Mucosa of rectum (tissue), 2 donors: ENCODE measurements at regions not wholly inside any gene's neighbourhood (a gene's known extent, or its start where the extent isn't known, plus 50 kb on each side); places are given as distances from the start of the nearest gene placed in this dataset.

Experiments used
- H3K27ac ChIP-seq, 2 donors: one replicate each; pipeline ENCODE4 v1.7.0; 2013; ENCODE audit warnings: inconsistent platforms in 2 of 2, low read depth in 2 of 2, low read length in 2 of 2
- H3K27me3 ChIP-seq, 2 donors: one replicate each; pipeline ENCODE4 v1.7.0; 2013; ENCODE audit warnings: low read length in 2 of 2; ENCODE audit not compliant: control insufficient read depth in 2 of 2, insufficient read depth in 2 of 2
- H3K36me3 ChIP-seq, 2 donors: one replicate each; pipeline ENCODE4 v1.7.0; 2013; ENCODE audit warnings: low read length in 2 of 2; ENCODE audit not compliant: control insufficient read depth in 2 of 2, insufficient read depth in 2 of 2
- H3K4me1 ChIP-seq, 2 donors: one replicate each; pipeline ENCODE4 v1.7.0; 2013; ENCODE audit warnings: low read length in 2 of 2, mild to moderate bottlenecking in 1 of 2; ENCODE audit not compliant: control insufficient read depth in 2 of 2, insufficient read depth in 2 of 2
- H3K4me3 ChIP-seq, 2 donors: one replicate each; pipeline ENCODE4 v1.7.0; 2013; ENCODE audit warnings: low read length in 2 of 2
- H3K9ac ChIP-seq, 2 donors: one replicate each; pipeline ENCODE4 v1.7.0; 2013; ENCODE audit warnings: low read length in 2 of 2, low read depth in 1 of 2, mild to moderate bottlenecking in 1 of 2
- H3K9me3 ChIP-seq, 2 donors: one replicate each; pipeline ENCODE4 v1.7.0; 2013; ENCODE audit warnings: low read length in 2 of 2; ENCODE audit not compliant: control insufficient read depth in 2 of 2
- donor health status: healthy.
- donor health status: Normal muscosa, but diverticular disease.

DNA sequence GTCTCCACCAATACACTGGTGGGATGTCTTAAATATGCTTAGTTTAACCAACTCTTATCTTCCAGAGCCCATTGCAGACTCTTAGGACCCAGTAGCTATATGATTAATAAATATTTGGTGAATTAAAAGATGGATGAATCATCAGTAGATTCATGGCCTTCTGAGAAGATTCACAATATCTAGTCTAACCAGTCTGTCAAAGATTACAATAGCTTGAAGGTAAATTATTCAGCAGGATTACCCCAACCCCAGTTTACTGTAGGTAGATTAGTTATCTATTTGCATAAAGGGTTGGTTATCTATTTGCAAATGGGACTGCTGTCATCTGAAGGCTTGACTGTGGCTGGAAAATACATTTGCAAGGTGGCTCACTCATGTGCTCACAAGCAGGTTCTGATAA, 239.4 kb upstream of the THRB start:
- no peaks in the 10 kb centered on the region for H3K27me3 ChIP-seq
- no peak overlapping the region for H3K4me3 ChIP-seq
- no peaks in the 10 kb centered on the region for H3K9me3 ChIP-seq
- no peak overlapping the region for H3K9ac ChIP-seq
- H3K27ac ChIP-seq: no peak overlapping the region
- no peaks in the 10 kb centered on the region for H3K4me1 ChIP-seq
- no peaks in the 10 kb centered on the region for H3K36me3 ChIP-seq

DNA sequence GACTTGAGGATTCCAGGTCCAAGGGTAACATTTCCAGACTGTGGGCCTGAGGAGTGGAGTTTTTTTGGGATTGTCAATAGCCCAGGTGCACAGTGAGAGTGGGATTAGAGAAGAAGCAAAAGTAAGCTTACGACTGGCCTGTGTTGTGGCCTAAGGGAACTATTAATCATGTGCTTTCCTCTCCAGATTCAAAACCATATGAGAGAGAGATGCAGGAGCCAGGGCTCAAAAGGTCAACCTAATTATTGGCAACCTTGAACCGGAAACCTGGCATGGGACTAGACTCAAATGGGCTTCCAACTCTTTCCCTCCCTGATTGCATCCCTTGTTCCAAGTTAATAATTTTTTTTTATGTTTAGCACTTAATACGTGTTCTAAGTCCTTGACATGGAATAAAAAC, 242.1 kb upstream of the THRB start:
- Histone ChIP-seq H3K27ac (no peak overlapping the region), H3K4me1 (no peaks in the 10 kb centered on the region), H3K4me3 (no peak overlapping the region), H3K9ac (no peak overlapping the region), H3K27me3 (no peaks in the 10 kb centered on the region), H3K36me3 (no peaks in the 10 kb centered on the region), H3K9me3 (no peaks in the 10 kb centered on the region)

DNA sequence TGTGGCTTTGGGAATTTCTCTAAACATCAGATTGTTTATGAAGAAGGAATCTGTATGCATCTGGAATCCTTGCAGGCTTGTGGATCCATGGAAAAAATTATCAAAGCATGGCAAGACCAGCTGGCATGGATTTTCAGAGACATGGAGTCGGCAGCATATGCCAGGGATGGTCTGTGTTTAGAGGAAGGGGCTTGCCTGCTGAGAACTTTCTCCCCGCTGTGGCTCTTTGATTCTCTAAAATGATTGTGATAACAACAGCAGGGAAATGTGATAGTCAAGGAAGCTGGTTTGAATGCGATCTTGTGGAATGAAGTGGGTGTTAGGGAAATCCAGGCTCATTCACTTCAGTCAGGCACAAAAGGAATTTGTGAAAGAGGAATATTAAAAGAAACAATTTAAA, 245.7 kb upstream of the THRB start:
- H3K4me3 ChIP-seq: no peak overlapping the region
- no peak overlapping the region for H3K9ac ChIP-seq
- H3K27ac ChIP-seq: no peak overlapping the region
- no peaks in the 10 kb centered on the region for H3K4me1 ChIP-seq
- no peaks in the 10 kb centered on the region for H3K9me3 ChIP-seq
- no peaks in the 10 kb centered on the region for H3K27me3 ChIP-seq
- no peaks in the 10 kb centered on the region for H3K36me3 ChIP-seq

DNA sequence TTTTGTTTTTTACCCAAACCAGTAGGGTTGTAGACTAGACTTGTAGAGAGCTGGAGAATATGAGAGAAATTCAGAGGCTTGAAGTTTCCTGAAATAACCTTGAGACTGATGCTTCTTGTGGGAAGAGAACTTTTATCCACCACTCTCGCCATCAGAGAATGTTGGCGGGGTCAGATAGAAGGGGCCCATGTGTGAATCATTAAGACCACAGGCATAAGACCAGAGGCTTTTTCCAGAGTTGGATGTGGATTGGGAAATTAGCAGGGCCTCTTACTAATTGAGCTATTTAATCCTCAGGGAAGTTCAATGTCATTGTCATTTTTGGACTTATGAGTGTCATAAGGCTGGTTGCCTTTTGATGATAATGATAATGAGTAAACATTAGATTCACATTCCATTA, 246.9 kb upstream of the THRB start:
- H3K4me3 ChIP-seq: no peak overlapping the region
- H3K9me3 ChIP-seq: no peaks in the 10 kb centered on the region
- no peaks in the 10 kb centered on the region for H3K27me3 ChIP-seq
- no peaks in the 10 kb centered on the region for H3K36me3 ChIP-seq
- no peak overlapping the region for H3K9ac ChIP-seq
- no peaks in the 10 kb centered on the region for H3K4me1 ChIP-seq
- no peak overlapping the region for H3K27ac ChIP-seq

DNA sequence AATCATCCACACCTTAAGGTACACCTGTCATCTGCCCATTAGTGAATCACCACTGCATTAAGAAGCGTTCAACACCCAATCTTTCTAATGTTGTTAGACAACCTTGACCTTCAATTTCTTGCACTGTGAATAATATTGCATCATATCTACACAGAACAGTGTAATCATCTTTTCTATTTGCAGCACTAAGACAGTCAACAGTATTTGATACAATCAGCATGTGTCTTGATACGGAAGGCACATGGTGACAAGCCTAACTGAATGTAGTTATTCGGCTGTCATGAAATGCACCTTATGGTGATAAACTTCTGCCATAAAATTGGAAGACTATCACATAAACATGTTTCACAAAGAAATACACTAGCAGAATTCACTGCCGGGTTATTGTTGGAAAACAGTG, 253.9 kb upstream of the THRB start:
- no peak overlapping the region for H3K9ac ChIP-seq
- H3K27me3 ChIP-seq: peaks cover 0 to under 1% of the 10 kb centered on the region in 2 donors
- no peaks in the 10 kb centered on the region for H3K9me3 ChIP-seq
- H3K36me3 ChIP-seq: no peaks in the 10 kb centered on the region
- no peaks in the 10 kb centered on the region for H3K4me1 ChIP-seq
- no peak overlapping the region for H3K27ac ChIP-seq
- no peak overlapping the region for H3K4me3 ChIP-seq

DNA sequence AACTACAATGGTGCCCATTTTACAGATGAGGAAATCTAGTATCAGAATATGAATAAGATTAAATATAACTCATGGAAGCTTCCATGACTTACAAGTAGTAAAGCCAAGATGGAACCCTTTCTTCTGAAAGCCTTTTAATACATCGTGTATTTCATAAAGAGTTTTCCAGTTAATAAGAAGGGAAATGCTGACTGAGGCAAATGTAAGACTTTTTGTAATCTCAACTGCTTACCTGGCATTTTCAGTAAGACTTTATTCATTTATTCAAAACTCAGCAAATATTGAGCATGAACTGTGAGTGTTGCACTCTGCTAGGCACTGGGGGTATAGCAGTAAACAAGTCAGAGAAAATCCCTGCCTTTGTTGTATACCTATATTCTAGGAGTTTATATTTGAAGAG, 256.4 kb upstream of the THRB start:
- Histone ChIP-seq H3K36me3 (no peaks in the 10 kb centered on the region), H3K9ac (no peak overlapping the region), H3K27me3 (peaks cover 0 to 2% of the 10 kb centered on the region in 2 donors), H3K9me3 (no peaks in the 10 kb centered on the region), H3K27ac (no peak overlapping the region), H3K4me3 (no peak overlapping the region), H3K4me1 (no peaks in the 10 kb centered on the region)

DNA sequence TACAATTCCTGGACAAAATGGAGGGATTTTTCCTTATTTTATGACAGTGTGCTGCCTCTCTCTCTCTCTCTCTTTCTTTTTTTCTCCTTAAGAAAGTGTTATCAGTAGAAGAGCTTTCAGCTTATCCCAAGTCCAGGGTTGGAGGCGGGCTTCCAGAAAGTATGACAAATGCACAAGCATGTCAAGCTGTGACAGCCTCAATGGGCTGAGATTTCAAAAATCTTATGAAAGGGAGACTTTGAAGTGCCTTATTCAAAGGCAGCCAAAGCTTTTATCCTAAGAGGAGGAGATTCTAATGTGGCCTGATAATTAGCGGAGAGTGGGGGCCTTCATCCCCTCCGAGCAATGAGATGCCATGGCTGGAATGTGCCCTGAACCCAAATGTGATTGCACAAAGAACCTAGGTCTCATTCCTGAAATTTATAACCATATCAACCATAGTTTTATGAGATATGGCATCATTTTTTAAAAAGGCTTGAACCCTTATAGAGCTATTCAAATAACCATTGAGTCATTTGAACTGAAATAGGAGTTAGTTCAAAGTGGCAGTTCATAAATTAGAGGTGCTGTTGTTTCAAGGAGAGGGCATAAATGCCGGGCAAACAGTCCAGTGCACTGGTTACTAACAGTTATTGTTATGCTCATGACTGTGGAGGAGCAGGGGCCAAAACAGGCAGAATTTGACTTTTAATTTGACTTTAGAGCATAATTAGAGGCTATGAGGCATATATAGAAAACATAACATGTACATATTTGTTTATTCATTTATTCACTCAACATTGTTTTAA, 261.6 kb upstream of the THRB start:
- Histone ChIP-seq H3K36me3 (no peaks in the 10 kb centered on the region), H3K9me3 (no peaks in the 10 kb centered on the region)

DNA sequence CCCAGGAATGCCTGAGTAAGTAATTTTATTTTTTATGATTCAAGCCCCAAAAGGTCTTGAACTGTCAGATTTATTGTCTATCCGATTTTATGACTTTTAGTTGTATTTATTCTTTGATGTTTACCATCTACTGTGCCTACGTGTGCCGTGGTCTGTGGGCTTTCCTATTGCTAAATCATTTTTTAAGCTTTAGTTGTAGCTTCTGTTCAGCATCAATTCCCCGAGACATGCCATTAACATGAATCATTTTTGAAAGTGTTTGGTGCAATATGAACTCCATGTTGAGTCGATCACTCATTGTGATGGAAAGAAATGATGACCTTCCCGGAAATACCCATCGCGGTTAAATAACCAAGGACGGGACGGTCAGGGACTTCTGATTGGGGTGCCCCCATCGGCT, 268.7 kb upstream of the THRB start:
- Histone ChIP-seq H3K27me3 (no peaks in the 10 kb centered on the region), H3K4me3 (no peak overlapping the region), H3K9me3 (no peaks in the 10 kb centered on the region), H3K36me3 (no peaks in the 10 kb centered on the region), H3K4me1 (no peaks in the 10 kb centered on the region), H3K27ac (no peak overlapping the region), H3K9ac (no peak overlapping the region)

More for the DNA sequence above, 261.6 kb upstream of the THRB start:
- Histone ChIP-seq H3K27ac (no peak overlapping the region), H3K4me1 (no peaks in the 10 kb centered on the region), H3K9ac (no peak overlapping the region), H3K4me3 (no peak overlapping the region), H3K27me3 (peaks cover 0 to 2% of the 10 kb centered on the region in 2 donors)

DNA sequence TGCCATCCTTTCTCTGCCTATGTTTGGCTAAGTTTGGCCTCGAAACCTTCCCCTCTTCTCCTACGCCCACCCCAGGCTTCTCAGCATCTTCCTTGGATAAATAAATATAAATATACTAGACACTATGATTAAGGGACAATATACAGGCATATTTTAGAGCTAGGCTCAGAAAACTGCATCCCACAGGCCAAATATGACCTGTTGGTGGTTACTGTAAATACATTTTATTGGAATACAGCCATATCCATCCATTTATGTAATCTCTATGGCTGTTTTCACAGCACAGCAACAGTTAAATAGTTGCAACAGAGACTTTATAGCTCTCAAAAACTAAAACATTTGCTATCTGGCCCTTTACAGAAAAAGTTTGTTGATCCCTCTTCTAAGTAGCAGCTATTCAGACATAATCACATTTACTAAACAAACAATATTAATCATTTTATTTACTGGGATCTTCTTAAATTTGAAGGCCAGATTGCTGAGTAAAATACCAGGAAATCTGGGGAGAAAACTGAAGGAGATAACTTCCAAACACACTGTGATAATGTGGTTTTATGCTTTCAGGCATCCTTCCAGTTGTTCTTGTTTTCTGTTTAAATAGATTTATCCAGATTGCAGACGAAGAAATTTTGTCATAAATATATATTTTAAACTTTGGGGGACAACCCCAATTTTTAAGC, 269.7 kb upstream of the THRB start:
- Histone ChIP-seq H3K27ac (no peak overlapping the region), H3K4me1 (no peaks in the 10 kb centered on the region), H3K9me3 (no peaks in the 10 kb centered on the region), H3K36me3 (no peaks in the 10 kb centered on the region), H3K27me3 (no peaks in the 10 kb centered on the region), H3K9ac (no peak overlapping the region), H3K4me3 (no peak overlapping the region)

DNA sequence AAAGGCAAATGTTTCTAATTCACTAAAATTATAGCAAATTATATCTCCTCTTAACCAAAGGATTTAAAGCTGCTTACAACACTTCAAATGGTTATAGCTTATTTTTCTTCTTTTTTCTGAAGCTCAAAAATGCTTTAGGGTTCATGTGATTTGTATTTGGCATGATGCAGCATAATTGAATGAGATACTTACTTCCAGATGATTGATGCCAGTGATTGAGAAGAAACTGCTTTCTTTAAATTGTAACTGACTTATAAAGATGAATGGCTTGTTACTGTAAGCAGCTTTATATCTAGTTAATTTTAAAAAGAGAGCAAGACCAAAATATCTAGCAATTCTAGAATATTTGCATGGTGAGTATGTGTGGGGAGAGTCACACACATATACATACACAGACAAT, 270.7 kb upstream of the THRB start:
- Histone ChIP-seq H3K27me3 (no peaks in the 10 kb centered on the region), H3K27ac (no peak overlapping the region), H3K36me3 (no peaks in the 10 kb centered on the region), H3K9ac (no peak overlapping the region), H3K4me1 (no peaks in the 10 kb centered on the region), H3K4me3 (no peak overlapping the region), H3K9me3 (no peaks in the 10 kb centered on the region)
